Keratinocyte (primary cell): ENCODE measurements at regions not wholly inside any gene's neighbourhood (a gene's known extent, or its start where the extent isn't known, plus 50 kb on each side); places are given as distances from the start of the nearest gene placed in this dataset.

Experiments used
- CTCF ChIP-seq, 3 experiments: IDR thresholded peaks in 1 of 3; conservative IDR thresholded peaks in 1 of 3; optimal IDR thresholded peaks in 1 of 3; 2 replicates in 2 of 3; 3 replicates in 1 of 3; pipeline versions ENCODE3 to v1.5.1; 2011; ENCODE audit warnings: low read length in 3 of 3, mild to moderate bottlenecking in 3 of 3, moderate library complexity in 2 of 3, control low read depth in 1 of 3, inconsistent platforms in 1 of 3; ENCODE audit not compliant: insufficient read depth in 2 of 3; ENCODE audit errors: extremely low read depth in 1 of 3
- EZH2 ChIP-seq: IDR thresholded peaks from one replicate; pipeline ENCODE4 v1.6.1; 2012; ENCODE audit warnings: inconsistent platforms, mild to moderate bottlenecking, low read length, moderate library complexity

- TF ChIP-seq CTCF (optimal IDR thresholded peaks at IDR 0.05 in 1 of 3, IDR thresholded peaks at IDR 0.05 in 1 of 3, conservative IDR thresholded peaks at IDR 0.05 in 1 of 3; ENCODE audit: extremely low read depth in 1 of 3, insufficient read depth in 2 of 3, low read length in 3 of 3) (no peak), EZH2 (no peak)
These were observed 500.3 kb upstream of the ADGRB3 start for GRCh38 chr6:68134796-68135195.
